ENCODE measurements at regions not wholly inside any gene's neighbourhood (a gene's known extent, or its start where the extent isn't known, plus 50 kb on each side); places are given as distances from the start of the nearest gene placed in this dataset.

DNA sequence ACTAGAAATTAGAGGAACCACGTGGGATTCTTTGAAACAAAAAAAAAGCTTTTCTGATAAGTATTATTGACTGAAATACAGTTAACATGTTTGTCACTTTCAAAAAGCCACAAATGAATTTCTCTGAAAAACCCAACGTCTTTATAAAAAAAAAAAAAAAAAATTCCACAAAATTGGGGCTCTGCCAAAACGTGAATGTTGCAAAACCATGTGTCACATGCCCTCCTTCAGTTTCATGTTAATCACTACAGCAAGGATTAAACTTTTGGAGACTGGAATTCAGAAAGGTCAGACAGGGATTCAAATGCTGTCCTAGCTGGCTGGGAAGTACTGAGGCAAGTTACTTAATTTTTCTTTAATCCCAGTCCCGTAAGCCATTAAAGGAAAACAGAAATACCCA lies 278.0 kb upstream of the KLF14 start:
- DNase-seq (ENCODE audit: low spot score): no peak

DNA sequence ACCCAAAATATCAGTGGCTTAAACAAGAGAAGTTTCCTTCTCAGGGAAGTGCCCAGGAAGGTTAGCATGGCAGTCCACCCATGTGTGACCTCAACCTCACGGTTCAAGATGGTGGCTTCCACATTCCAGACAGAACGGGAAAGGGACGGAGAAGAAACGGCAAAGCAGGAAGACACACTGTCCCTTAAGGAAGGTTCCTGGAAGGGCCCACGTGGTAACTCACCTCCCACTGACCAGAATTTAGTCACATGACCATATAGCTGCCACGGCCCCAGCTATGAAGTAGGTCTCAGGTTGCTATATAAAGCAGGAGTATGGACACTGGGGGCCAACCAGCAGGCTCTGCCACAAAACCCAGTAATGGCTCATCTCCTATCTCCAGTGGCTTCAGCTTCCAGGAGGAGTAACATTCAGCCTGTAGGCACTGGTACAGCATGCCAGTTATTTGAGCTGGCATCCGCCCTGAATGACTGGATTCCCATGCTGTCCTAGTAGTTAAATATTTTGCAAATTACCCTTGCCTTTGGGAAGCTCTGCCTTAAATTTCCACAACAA lies 278.5 kb upstream of the KLF14 start:
- no peak for DNase-seq (ENCODE audit: low spot score)

DNA sequence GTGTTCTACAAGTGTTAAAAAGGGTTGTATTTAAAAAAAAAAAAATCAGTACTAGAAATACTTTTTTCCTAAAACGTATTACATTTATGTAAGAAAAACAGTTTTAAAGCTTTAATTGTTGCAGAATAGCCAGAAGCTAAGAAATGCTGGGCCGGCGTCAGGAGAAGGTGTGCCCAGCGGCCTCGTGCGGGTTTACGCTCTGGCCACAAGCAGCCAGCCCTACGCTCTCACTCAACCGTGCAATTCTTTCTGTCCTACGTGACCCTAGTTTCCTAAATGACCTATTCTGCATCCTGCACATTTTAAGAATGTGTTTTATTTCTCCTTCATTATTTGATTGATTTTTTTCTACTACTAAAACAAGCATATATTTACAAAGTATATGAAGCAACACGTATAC lies 279.7 kb upstream of the KLF14 start:
- no peak for DNase-seq (ENCODE audit: low spot score)

DNA sequence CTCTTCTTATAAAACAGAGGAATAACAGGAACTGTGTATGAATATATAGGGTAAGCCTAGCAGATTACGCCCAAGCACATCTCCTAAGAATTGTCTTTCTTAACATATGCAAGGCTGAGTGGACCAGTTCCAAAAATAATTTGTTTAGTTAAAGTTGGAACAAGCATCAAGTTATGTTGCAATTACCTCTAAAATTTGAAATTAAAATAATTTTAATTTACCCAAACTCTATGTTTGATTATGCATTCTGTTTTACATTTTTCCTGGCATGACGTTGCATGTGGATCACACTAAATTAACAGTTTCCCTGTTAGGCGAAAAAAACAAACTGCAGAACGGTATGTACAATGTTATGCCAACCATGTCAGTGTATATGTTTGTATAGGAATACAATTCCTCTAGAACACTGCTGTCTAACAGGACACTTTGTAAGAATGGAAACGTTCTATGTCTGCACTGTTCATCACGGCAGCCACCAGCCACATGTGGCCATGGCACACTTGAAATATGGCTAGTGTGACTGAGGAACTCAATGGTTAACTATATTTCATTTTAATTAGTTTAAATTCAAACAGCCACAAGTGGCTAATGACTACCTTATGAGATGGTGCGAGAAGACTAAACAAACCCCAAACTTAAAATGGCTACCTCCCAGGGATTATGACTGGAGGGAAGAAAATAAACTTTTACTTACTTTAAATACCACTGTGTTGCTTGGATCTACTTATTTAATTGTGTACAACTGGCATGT lies 281.1 kb upstream of the KLF14 start:
- DNase-seq (ENCODE audit: low spot score): no peak

DNA sequence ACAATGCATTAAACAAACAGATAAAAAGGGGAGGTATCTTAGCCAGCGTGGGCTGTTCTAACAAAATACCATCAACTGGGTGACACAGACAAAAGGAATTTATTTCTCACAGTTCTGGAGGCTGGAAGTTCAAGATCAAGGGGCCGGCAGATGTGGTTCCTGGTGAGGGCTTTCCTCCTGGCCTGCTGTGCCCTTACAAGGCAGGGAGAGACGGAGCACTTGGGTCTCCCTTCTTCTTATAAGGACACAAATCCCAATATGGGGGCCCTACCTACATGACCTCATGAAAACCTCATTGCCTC lies 281.6 kb upstream of the KLF14 start:
- no peak for DNase-seq (ENCODE audit: low spot score)

DNA sequence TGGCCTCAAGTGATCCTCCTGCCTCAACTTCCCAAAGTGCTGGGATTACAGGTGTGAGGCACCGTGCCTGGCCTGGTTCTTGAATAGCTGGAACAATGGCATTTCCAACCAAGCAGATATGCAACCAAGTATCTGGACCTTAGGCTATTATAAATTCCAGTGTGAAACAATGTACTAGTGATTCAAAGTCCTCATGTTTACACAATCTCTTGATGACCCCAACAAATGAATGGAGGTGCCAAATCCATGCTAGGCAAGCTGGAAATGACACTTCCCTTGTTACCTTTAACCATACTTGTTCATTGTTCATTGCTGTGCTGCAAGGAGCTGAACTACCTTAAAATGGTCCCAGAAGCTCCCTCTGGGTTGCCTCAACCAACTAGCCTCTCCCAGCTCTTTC lies 282.2 kb upstream of the KLF14 start:
- DNase-seq (ENCODE audit: low spot score): no peak

DNA sequence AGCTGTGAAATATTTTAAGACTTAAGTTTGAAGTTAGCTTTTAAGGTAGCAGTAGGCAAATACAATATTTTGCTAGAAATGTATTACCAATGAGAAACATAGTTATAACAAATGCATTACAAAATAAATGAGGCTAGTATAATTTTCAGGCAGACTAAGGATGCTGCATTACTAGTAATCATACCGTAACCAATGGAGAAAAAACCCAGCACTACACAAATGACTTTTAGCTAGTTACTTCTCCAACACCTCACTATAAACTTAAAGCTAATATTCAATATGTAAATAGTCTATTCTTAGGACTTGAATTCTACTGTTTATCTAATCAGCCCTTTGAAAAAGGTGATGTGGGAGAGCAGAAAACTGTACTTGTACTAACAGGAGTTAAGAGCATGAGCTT lies 285.3 kb upstream of the KLF14 start:
- DNase-seq (ENCODE audit: low spot score): no peak

DNA sequence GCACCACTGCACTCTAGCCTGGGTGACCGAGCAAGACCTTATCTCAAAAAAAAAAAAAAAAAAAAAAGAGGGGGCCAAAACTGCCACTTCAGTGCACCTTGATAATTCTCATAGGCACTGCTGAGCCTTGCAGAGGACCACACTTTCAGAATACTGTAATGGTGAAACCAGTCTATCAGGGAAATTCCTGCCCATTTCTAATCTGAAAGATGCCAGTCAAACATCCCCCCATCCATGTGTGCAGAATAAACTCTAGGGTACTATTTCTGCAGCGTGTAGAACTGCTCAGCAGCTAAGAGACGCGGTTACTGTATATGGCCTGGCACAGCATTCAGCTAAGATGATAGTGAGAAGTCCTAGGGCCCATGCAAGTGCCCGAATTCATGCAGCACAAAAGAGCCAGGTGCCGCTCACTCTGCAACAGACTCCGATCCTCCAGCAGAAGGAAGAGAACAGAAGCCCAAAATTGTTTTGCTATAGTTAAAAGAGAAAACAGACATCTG lies 286.8 kb upstream of the KLF14 start:
- DNase-seq (ENCODE audit: low spot score): no peak

DNA sequence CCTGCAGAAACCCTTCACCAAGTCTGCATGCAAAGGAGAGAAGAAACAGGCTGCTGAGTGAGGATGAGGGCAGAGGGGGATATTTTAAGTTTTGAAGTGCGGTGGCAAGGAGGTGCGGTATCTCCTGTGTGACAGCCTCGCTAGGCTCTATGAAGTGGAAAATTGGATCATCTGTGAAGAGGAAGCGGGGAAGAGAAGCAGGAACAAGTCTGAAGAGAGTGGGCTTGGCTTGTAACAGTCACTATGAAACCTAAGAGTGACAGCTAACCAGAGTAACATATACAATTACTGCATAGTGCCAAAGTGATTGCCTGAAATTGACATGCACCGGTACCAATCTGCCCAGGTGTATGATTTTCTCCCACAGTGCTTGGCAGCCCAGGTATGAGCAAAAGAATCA lies 287.5 kb upstream of the KLF14 start:
- DNase-seq (ENCODE audit: low spot score): no peak

DNA sequence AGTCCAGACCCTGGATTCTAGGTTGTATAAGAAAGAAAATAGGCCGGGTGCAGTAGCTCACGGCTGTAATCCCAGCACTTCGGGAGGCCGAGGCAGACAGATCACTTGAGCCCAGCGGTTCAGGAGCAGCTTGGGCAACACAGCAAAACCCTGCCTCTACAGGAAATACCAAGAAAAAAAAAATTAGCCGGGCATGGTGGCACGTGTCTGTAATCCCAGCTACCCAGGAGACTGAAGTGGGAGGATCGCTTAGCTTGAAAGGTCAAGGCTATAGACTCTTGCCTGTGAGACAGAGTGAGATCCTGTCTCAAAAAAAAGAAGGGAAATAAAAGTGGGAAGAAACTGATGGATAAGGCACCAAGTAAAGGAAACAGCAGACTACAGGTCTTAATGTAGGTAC lies 287.9 kb upstream of the KLF14 start:
- no peak for DNase-seq (ENCODE audit: low spot score)

DNA sequence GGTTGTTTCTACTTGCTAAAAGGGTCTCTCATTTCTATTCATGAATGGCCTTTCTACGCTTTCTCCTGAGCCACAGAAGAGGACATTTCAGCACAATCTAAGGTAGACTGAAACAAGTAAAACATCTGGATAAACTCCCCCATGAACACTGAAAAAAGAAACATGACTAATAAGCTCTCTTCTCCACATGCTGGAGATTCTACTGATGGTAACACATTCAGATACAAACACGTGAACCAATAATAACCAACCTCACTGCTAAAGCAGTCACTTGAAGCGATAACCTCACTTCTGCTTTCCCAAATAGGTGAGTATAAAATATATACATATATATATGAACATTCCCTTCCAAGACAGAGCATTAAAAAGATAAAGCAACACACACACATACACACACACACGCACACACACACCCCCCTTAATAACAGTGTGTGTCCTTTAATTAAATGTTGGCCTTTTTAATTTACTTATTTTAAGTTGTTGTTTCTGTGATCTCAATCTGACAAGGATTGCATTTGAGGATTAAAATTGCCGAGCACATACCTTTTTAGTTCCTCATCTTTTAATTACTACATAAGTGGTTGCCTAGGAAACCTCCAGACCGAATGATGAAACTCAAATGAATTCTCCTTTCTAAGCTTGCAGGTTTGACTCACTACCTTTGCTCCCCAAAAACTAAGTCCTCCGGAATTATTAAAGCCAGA lies 292.4 kb upstream of the KLF14 start:
- DNase-seq (ENCODE audit: low spot score): no peak

DNA sequence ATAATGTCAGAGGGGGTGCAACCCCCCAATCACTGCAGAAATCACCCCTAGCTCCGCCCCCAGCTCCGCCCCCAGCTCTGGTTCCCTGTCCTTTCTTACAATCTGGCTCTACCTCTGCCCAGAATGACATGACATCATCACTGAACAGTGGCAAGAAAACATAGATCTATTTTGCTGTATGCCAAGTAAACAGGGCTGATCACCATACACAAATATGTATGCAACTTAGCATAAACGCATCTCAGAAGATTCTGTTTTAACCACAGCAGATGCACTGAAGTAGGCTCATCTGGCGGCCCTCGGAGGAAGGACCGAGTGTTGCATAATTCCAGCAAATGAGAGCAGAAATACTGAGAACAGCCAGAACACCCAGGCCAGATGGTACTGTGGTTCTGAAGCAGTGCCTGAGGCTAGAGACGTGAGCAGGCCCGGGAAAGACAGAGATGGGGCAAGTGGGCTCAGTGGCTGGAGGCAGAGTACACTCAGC lies 293.3 kb upstream of the KLF14 start:
- no peak for DNase-seq (ENCODE audit: low spot score)

DNA sequence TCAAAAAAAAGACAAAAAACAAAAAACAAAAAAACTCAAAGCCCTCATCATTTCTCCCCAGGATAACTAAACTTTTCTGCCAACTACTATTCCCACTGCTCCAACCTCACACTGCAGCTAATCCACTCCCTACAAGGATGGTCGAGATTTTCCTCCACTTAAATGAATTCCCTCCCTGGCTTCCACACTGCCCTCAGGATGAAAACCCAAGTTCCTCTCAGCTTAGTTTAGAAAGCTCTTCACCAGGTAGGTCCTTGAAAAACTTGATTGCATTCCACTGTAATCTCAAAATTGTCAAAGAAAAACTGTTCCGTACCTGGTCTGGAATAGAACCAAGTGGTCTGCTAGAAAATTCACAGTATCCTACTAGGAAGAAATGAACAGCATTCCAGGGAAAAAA lies 294.3 kb upstream of the KLF14 start:
- DNase-seq (ENCODE audit: low spot score): no peak

DNA sequence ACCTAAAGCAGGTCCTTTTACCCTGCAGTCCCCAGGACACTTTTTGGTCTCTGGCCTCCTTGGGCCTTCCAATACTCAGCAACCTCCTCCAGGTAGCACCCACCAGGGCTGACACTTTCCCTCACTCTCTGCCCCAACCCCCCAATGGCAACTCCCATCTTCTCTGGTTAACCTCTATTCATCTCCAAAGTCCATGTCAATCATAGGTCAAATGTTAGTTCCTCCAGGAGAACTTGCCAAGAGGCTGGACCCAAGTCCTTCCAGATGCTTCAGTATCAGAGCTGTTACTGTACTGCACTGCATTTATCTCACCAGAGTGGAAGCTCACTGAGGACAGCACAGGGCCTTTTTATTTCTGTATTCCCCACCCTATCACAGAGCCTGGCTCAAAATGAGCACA lies 295.0 kb upstream of the KLF14 start:
- DNase-seq (ENCODE audit: low spot score): no peak

DNA sequence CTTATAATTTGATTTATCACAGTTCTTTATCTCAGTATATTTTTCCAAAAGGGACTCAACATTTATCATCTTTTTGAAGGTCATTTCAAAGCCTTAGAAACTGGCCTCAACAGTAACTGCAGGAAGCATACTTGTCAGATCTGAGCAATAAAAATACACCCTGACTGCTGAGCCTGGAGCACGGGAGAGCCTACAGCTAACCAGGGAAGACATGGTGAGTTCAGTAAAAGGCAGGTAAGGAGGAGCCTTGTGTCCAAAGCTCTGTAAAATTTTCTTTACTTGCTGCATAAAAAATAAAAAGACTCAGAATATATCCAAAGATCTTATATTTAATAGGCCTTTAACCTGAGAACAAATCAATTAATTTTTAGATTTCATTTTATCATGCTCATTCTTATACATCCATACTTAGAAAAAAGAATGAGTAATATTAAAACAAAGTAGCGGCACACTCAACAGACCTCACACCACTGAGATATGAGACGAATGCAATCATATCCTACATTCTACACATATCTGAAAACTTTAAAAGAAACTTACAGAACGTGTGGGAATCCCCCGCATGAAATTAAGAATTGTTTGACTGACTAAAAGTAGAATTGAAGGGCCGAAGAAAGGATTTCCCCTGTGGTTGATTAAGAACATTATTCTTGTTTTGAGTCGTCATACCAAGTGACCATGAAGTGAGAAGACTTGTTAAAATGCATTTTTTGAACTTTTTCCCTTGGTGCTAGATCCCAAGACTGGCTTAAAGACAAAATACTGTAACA lies 296.4 kb upstream of the MKLN1 start:
- no peak for DNase-seq (ENCODE audit: low spot score)

DNA sequence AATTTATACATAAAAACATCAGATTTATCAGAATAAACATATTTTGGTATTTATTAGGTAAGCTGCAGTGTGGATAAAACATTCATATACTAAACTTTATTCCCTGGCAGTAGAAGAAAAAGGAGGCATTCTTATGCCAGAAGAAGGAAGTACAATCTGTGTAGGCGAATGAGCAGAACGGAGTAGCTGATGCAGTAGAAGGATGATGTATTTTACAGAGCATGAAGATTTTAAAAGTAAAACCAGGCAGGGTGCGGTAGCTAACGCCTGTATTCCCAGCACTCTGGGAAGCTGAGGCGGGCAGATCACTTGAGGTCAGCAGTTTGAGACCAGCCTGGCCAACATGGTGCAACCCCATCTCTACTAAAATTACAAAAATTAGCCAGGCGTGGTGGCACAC lies 294.9 kb upstream of the MKLN1 start:
- no peak for DNase-seq (ENCODE audit: low spot score)

DNA sequence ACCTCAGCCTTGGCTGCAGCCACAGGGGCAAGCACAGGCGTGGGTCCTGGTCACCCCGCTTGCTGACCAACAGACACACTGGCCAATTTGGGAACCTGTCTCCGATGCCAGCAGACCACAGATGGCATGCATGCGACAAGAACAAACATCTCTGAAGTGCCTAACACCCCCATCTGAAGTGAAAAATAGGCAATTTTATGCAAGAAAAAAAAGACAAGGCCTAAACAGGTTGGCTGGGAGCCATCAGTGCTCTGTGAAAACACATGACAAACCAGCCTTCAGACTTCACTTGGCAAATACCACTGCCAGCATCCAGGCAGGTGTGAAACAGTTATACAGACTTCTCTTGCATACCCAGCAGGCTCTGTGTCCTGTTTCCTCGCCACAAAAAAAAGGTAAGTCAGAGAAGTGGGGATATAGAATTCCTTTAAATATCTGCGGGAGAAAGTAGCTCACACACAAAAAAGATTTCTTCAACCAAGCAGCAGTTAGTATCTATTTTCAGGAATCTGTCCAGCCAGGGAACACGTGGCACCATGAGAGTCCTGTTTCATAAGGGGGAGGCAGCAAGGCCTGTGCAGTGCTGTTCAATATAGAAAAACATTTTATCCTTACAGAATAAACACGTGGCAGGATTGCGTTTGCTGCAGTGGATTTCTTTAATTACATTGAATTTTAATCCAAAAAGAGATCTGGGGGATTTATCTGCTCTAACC lies 293.4 kb upstream of the MKLN1 start:
- no peak for DNase-seq (ENCODE audit: low spot score)

DNA sequence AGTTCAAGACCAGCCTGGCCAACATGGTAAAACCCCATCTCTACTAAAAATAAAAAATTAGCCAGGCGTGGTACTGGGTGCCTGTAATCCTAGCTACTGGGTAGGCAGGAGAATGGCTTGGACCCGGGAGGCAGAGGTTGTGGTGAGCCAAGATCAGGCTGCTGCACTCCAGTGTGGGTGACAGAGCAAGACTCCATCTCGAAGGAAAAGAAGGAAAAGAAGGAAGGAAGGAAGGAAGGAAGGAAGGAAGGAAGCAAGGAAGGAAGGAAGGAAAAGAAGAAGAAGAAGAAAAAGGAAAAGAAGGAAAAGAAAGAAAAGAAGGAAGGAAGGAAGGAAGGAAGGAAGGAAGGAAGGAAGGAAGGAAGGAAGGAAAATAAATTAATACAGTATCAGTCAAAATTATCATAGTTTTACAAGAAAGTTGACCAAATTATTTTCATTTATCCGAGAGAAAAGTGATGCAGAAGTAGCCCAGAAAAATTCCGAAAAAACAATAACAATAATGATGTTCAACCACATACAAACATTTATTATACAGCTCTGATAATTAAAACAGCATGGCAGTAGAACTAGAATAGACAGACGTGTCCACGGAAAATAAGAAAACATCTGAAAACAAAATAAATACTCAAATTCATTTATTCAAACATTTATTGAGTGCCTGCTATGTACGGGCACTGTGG lies 292.4 kb upstream of the MKLN1 start:
- DNase-seq (ENCODE audit: low spot score): no peak

DNA sequence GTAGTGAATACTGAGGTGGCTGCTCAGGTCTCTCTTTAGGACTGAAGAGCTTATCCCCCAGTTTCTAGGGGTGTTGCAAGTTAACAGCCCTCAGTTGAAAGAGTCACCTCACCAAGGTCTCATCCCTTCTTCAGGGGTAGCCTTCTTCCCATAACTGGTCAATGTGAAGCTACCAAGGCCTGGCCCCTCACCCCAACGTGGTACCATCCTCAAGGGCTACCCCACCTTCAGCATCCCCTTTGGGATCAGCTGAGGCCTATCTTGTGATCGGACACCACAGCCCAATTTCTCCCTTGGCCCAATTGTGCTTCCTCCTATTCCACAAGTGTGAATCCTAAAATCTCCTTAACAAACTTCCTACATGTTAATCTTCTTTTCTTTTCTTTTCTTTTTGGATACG lies 289.5 kb upstream of the MKLN1 start:
- DNase-seq (ENCODE audit: low spot score): no peak

DNA sequence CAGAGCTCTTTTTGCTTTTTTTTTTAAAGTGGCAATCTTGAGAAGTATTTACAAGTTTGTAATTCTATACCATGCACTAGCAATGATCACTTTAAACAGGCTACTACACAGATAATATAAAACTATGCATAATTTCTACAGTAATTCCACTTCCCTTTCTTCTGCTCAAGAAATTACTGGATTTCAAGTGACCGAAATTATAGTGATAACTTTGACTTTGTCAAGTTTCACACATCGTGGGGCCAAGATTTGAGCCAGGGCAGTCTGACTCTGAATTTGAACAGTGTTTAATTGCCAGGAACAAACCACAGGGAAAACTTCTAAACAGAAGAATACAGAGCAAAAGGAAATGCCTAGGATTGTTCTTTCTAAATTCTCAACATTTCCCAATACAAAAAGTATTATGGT lies 288.3 kb upstream of the MKLN1 start:
- no peak for DNase-seq (ENCODE audit: low spot score)

DNA sequence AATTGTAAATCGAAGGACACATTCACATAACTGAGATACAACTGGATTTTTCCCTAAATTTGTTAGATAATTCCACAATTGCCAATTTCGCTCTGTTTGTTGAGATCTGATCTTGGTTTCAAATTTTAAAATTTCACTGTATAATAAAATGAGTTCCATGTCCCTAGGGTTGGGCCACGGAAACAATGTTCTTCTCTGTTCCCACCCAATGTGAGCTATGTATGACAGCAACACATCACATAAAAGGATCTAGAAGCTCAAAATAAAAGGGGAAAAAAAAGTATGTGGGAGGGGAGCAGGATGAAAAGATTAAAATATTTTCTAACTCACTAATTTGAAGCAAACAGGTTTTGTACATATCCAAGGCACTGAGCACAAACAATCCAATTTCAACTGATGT lies 287.8 kb upstream of the MKLN1 start:
- DNase-seq (ENCODE audit: low spot score): no peak
